Esophagus squamous epithelium (tissue), 5 donors: ENCODE measurements at regions not wholly inside any gene's neighbourhood (a gene's known extent, or its start where the extent isn't known, plus 50 kb on each side); places are given as distances from the start of the nearest gene placed in this dataset.
A peak's percentile ranks its signal among the peaks of the same experiment; 100 is the strongest.
"Not testable (repeated sequence)": the region's sequence is repeated elsewhere in the genome, so short reads cannot be mapped to it uniquely, and the experiment has no call there.

Source experiments
- DNase-seq: peaks from one replicate; lab custom pipeline; 2025; lab: John Stamatoyannopoulos, UW
- H3K27ac ChIP-seq, 4 donors: fragments of 200-600 bp; sonication (generic); one replicate each; pipeline ENCODE4 v1.5.1; 2016 to 2019; ENCODE audit warnings: mild to moderate bottlenecking in 1 of 4
- H3K27me3 ChIP-seq, 4 donors: fragments of 200-600 bp; sonication (generic); 1 replicate in 3 of 4; 2 replicates in 1 of 4; pipeline versions ENCODE4 v1.5.1 to v1.6.0; 2017 to 2021; ENCODE audit warnings: antibody characterized with exemption in 1 of 4
- H3K36me3 ChIP-seq, 3 donors: fragments of 200-600 bp; sonication (generic); one replicate each; pipeline ENCODE4 v1.5.1; 2016 to 2019
- H3K4me1 ChIP-seq, 3 donors: fragments of 200-600 bp; sonication (generic); one replicate each; pipeline ENCODE4 v1.5.1; 2017 to 2019
- H3K4me3 ChIP-seq, 4 donors: fragments of 200-600 bp; sonication (generic); 1 replicate in 3 of 4; 2 replicates in 1 of 4; pipeline ENCODE4 v1.5.1; 2016 to 2019; ENCODE audit warnings: mild to moderate bottlenecking in 2 of 4, moderate library complexity in 1 of 4
- H3K9me3 ChIP-seq, 3 donors: fragments of 200-600 bp; sonication (generic); one replicate each; pipeline ENCODE4 v1.5.1; 2016 to 2019
- POLR2A ChIP-seq, 4 donors: fragments of 450-650 bp; IDR thresholded peaks; one replicate each; pipeline ENCODE4 v1.6.1; 2017; ENCODE audit warnings: antibody characterized with exemption in 4 of 4, mild to moderate bottlenecking in 4 of 4, moderate library complexity in 3 of 4
- WGBS, 2 donors: methylation state at CpG; one replicate each; pipeline ENCODE4 v1.1.5; 2018; 5-methylcytosine and 5-hydroxymethylcytosine counted together
- intact Hi-C: fragments of 100-400 bp; cut with DNase I; formaldehyde crosslinking; loops from one replicate; pipeline ENCODE4 v1.15.0; 2022
- TF ChIP-seq, protein P1 (sequence below), 6 experiments: fragments of 450-650 bp in 4 of 6; fragments of 200-600 bp in 2 of 6; sonication (generic) in 2 of 6; IDR thresholded peaks; one replicate each; pipeline ENCODE4 v1.5.1; 2016 to 2019; ENCODE audit warnings: antibody characterized with exemption in 6 of 6, mild to moderate bottlenecking in 4 of 6, moderate library complexity in 4 of 6
- donor health status: DM: yes; HTN: yes; CAD: no.

DNA sequence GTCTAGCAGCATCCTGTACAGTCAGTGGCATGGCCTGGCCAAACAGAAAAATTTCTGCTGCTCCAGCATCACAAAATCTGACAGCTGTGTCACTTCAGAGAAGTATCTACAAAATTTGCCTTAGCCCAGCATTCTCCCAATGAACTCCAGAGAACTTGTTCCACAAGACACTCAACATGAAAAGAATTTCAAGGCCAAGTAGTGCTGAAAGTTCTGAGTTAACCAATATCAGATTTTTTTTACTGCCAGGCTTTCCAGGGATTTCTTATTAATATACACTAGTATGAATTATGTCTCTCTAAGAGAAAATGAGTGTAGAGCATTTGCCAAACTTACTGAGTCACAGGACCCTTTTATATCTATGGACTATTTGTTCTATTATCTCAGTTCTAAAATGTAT lies 68.8 kb downstream of the OR5AK2 start:
- TF ChIP-seq, protein P1, sequence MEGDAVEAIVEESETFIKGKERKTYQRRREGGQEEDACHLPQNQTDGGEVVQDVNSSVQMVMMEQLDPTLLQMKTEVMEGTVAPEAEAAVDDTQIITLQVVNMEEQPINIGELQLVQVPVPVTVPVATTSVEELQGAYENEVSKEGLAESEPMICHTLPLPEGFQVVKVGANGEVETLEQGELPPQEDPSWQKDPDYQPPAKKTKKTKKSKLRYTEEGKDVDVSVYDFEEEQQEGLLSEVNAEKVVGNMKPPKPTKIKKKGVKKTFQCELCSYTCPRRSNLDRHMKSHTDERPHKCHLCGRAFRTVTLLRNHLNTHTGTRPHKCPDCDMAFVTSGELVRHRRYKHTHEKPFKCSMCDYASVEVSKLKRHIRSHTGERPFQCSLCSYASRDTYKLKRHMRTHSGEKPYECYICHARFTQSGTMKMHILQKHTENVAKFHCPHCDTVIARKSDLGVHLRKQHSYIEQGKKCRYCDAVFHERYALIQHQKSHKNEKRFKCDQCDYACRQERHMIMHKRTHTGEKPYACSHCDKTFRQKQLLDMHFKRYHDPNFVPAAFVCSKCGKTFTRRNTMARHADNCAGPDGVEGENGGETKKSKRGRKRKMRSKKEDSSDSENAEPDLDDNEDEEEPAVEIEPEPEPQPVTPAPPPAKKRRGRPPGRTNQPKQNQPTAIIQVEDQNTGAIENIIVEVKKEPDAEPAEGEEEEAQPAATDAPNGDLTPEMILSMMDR (IDR thresholded peaks at IDR 0.05) = no peak
- no peak for TF ChIP-seq POLR2A (IDR thresholded peaks at IDR 0.05)
- DNase-seq = no peak
- intact Hi-C loops = no loop called here

DNA sequence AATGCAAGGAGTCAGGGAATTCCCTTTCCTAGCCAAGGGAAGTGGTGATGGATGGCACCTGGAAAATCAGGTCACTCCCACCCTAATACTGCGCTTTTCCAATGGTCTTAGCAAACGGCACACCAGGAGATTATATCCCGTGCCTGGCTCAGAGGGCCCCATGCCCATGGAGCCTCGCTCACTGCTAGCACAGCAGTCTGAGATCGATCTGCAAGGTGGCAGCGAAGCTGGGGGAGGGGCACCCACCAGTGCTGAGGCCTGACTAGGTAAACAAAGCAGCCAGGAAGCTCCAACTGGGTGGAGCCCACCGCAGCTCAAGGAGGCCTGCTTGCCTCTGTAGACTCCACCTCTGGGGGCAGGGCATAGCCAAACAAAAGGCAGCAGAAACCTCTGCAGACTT lies 74.2 kb downstream of the OR5AK2 start:
- not testable (repeated sequence) for DNase-seq
- 90% methylated on average over 3 of the region's 7 CpGs; no CpG with 5 or more reads in 1 of the 2 donors for WGBS, 2 donors

More for the DNA sequence above, 68.8 kb downstream of the OR5AK2 start:
- no peaks in the 10 kb centered on the region for H3K27me3 ChIP-seq
- H3K4me3 ChIP-seq = no peak overlapping the region
- H3K27ac ChIP-seq = no peak overlapping the region
- H3K36me3 ChIP-seq = no peaks in the 10 kb centered on the region
- peaks cover 0 to 8% (median under 1%) of the 10 kb centered on the region in 3 donors for H3K9me3 ChIP-seq
- H3K4me1 ChIP-seq = no peaks in the 10 kb centered on the region

DNA sequence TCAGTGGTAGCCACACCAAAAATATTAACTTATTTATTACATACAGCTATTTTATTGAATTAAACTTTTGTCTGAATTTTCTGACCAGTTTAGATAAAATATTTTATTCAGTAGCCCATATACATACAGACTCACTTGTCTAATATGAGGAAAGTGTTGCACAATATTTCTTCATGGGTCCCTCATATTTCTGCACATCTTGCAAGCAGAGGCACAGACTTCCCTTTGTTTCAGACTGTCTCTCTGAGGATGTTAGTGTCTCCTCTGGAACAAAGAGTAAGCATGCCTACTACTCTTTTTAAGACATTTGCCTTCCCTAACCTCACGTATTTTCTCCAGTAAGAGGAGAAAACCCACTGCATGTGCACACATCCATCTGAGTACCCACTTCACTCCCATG lies 81.2 kb downstream of the OR5AK2 start:
- DNase-seq = no peak
- Histone ChIP-seq H3K36me3 (no peaks in the 10 kb centered on the region), H3K27me3 (no peaks in the 10 kb centered on the region), H3K4me3 (no peak overlapping the region), H3K9me3 (no peaks in the 10 kb centered on the region), H3K27ac (no peak overlapping the region), H3K4me1 (peaks cover 0 to 21% (median 11%) of the 10 kb centered on the region in 3 donors)
- TF ChIP-seq, protein P1 (IDR thresholded peaks at IDR 0.05) = no peak
- TF ChIP-seq POLR2A (IDR thresholded peaks at IDR 0.05) = no peak
- intact Hi-C loops = no loop called here
- WGBS, 2 donors = 69 to 75% methylated on average over 1 of the region's 1 CpG

More for the DNA sequence above, 74.2 kb downstream of the OR5AK2 start:
- H3K36me3 ChIP-seq, intact Hi-C loops, H3K27me3 ChIP-seq, H3K4me1 ChIP-seq, H3K4me3 ChIP-seq, H3K27ac ChIP-seq: not testable (repeated sequence)
- H3K9me3 ChIP-seq = peaks cover 0 to 18% (median 6%) of the 10 kb centered on the region in 3 donors

DNA sequence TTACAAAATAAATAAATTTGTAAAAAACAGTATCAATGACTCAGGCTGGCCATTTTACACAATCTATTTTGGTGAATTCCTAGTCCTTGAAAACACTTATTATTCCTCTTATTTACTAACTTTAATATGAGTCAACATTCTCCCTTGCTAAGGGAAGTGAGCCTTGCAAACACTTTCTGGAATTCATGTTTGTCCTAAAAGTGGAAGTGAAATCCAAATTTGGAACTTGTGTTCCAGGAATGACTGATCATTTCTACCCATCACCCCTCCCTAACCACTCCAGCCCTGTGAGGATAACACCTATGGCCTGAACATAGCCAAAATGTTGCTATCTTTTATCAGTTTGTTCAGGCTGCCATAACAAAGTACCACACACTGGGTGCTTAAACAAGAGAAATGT lies 83.1 kb downstream of the OR5AK2 start:
- no peak for DNase-seq
- Histone ChIP-seq H3K36me3 (no peaks in the 10 kb centered on the region), H3K27ac (peak overlapping the region; percentile 11 to 71 (median 40)), H3K9me3 (no peaks in the 10 kb centered on the region), H3K4me3 (no peak overlapping the region), H3K27me3 (no peaks in the 10 kb centered on the region), H3K4me1 (peaks cover 0 to 21% (median 11%) of the 10 kb centered on the region in 3 donors)
- TF ChIP-seq, protein P1 (IDR thresholded peaks at IDR 0.05) = no peak
- no peak for TF ChIP-seq POLR2A (IDR thresholded peaks at IDR 0.05)
- intact Hi-C loops = no loop called here

DNA sequence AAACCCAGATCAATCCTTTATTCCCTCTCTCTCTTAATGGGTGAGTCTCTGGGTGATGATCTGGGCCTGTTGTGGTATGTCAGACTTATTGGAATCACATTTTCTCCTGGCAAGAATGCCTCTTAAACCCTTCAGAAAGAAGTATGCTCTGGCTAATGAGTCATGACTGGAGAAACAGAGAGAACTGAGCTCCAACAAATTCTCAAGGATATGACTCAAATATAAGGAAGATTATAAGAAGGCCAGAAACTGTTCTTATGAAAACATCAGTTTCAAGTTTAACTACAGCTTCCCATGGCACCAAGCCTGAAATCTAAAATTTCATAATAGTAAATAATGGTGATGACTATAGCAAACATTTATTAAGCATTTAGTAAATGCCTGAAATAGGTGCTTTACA lies 83.9 kb downstream of the OR5AK2 start:
- TF ChIP-seq, protein P1 (IDR thresholded peaks at IDR 0.05) = no peak
- no peak for TF ChIP-seq POLR2A (IDR thresholded peaks at IDR 0.05)
- peak overlapping the region; percentile 11 to 71 (median 48) for H3K27ac ChIP-seq
- H3K36me3 ChIP-seq = no peaks in the 10 kb centered on the region
- H3K4me1 ChIP-seq = peaks cover 0 to 21% (median 11%) of the 10 kb centered on the region in 3 donors
- no peak overlapping the region for H3K4me3 ChIP-seq
- no peaks in the 10 kb centered on the region for H3K27me3 ChIP-seq
- H3K9me3 ChIP-seq = no peaks in the 10 kb centered on the region
- intact Hi-C loops = no loop called here
- DNase-seq = no peak

DNA sequence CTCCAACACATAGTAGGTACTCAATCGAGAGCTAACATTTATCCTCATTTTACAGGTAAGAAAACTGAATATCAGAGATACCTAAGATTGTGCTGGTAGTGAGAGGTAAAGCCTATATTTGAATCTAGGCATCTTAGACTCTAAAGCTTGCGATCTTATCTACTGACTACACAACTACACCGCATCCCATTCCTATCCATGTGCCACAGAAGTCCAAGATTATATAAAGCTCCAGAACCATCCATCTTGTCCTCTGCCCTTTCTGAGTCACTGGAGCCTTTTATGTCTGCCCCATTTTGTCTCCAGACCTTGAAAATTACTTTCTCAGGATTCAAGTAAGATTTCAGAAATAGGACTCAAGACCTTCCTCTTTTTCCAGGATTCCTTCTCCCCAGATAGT lies 84.4 kb downstream of the OR5AK2 start:
- Histone ChIP-seq H3K27me3 (no peaks in the 10 kb centered on the region), H3K4me3 (no peak overlapping the region), H3K27ac (peak overlapping the region in 2 of 4 donors; percentile 56 to 62), H3K4me1 (peaks cover 0 to 21% (median 11%) of the 10 kb centered on the region in 3 donors), H3K36me3 (no peaks in the 10 kb centered on the region), H3K9me3 (no peaks in the 10 kb centered on the region)
- intact Hi-C loops = no loop called here
- 65 to 75% methylated on average over 3 of the region's 3 CpGs for whole genome bisulfite sequencing, 2 donors
- TF ChIP-seq, protein P1 (IDR thresholded peaks at IDR 0.05) = no peak
- no peak for TF ChIP-seq POLR2A (IDR thresholded peaks at IDR 0.05)
- DNase-seq = no peak
